ENCODE measurements at regions not wholly inside any gene's neighbourhood (a gene's known extent, or its start where the extent isn't known, plus 50 kb on each side); places are given as distances from the start of the nearest gene placed in this dataset.

GRCh38 chr21:24577301-24577700 is 1030.0 kb downstream of the MRPL39 start:
- TF ChIP-seq EZH2 (IDR thresholded peaks at IDR 0.05) (no peak), POLR2AphosphoS5 (IDR thresholded peaks at IDR 0.05; ENCODE audit: borderline replicate concordance, low read depth, low read length) (no peak)

All from SK-N-MC (cell line).